ENCODE measurements at regions not wholly inside any gene's neighbourhood (a gene's known extent, or its start where the extent isn't known, plus 50 kb on each side); places are given as distances from the start of the nearest gene placed in this dataset.

GRCh38 chr2:8534729-8535468 lies 147.0 kb upstream of the ID2 start:
- Histone ChIP-seq H3K27me3 (ENCODE audit: control insufficient read depth in 2 of 2, insufficient read depth in 2 of 2, low read length in 2 of 2) (no peaks in the 10 kb centered on the region), H3K9me3 (replicated peaks; ENCODE audit: control insufficient read depth, insufficient read depth, low read depth, low read length) (peaks cover 11% of the 10 kb centered on the region; the same call in 1 of the 2 replicates), H3K4me1 (replicated peaks in 1 of 2; ENCODE audit: control insufficient read depth in 2 of 2, insufficient read depth in 2 of 2, low read length in 2 of 2) (peaks cover 32 to 51% of the 10 kb centered on the region in 2 experiments), H3K4me2 (ENCODE audit: insufficient read depth, low read length) (no peak overlapping the region; the same call in 1 of the 2 replicates), H4K20me1 (replicated peaks; ENCODE audit: control insufficient read depth, insufficient read depth, low read length) (no peaks in the 10 kb centered on the region), H3K9ac (ENCODE audit: insufficient read depth in 1 of 2, low read depth in 2 of 2, low read length in 2 of 2) (peak overlapping the region in 1 of 2 experiments; percentile 82; a peak in 2 of 4 replicates), H3K79me2 (ENCODE audit: control insufficient read depth, insufficient read depth, low read length) (no peaks in the 10 kb centered on the region), H2AFZ (ENCODE audit: low read depth, low read length) (peak overlapping the region; percentile 77; the same call in 1 of the 2 replicates), H3K4me3 (no peak overlapping the region), H3K9me1 (ENCODE audit: control insufficient read depth, insufficient read depth, low read length) (no peaks in the 10 kb centered on the region), H3K36me3 (ENCODE audit: control insufficient read depth, insufficient read depth, low read length) (no peaks in the 10 kb centered on the region), H3K27ac (ENCODE audit: extremely low read depth, low read depth, low read length) (no peak overlapping the region)
- no TSS peak for BruUV-seq (replicated peaks)
- POLR2A ChIA-PET = interaction anchor here (0.7 kb wide), 1 partner anchor 8 kb away, joined by 3 read pairs; no protein-coding TSS in a partner anchor
- ATAC-seq = peak; percentile 57
- WGBS (ENCODE audit: insufficient coverage, low coverage, missing lambda C conversion rate) = 38% methylated on average over 11 of the region's 15 CpGs
- CTCF ChIA-PET (ENCODE audit: low intra/inter-chr PET ratio) = no interaction called here
- peak; percentile 44 for FAIRE-seq
- intact Hi-C loops (cut with micrococcal nuclease) = no loop called here
- peak; percentile 31 to 49 (median 42) for DNase-seq (ENCODE audit: extremely low read depth in 1 of 4, low spot score in 3 of 4)
- in situ Hi-C loops (cut with MboI) = no loop called here
- peak; percentile 74; the same call in 1 of the 2 replicates for TF ChIP-seq CEBPG (CRISPR knock-in tag; IDR thresholded peaks at IDR 0.05)
- TF ChIP-seq CEBPG (tag; conservative IDR thresholded peaks at IDR 0.05 in 1 of 2, IDR thresholded peaks at IDR 0.05 in 1 of 2) = peak in 1 of 2 experiments; percentile 42; a peak in 1 of 4 replicates
- no peak for TF ChIP-seq FOXM1 (IDR thresholded peaks at IDR 0.05; ENCODE audit: low read depth)
- no peak for TF ChIP-seq FOXM1 (CRISPR knock-in tag; IDR thresholded peaks at IDR 0.05; ENCODE audit: low read depth)
- TF ChIP-seq ADNP (tag; IDR thresholded peaks at IDR 0.05) = no peak
- TF ChIP-seq HIVEP1 (CRISPR knock-in tag; IDR thresholded peaks at IDR 0.05) = no peak
- TF ChIP-seq SMAD1 (IDR thresholded peaks at IDR 0.05; ENCODE audit: low read depth, low read length, partially characterized antibody) = no peak
- 0 out of 2 replicates have a peak, but pooled peaks have one; percentile 29 for TF ChIP-seq ZNF766 (CRISPR knock-in tag; conservative IDR thresholded peaks at IDR 0.05)
- no peak for TF ChIP-seq ZNF707 (CRISPR knock-in tag; conservative IDR thresholded peaks at IDR 0.05)
- peak; percentile 16; the same call in 1 of the 2 replicates for TF ChIP-seq CBFA2T3 (IDR thresholded peaks at IDR 0.05)
- TF ChIP-seq HNRNPLL (IDR thresholded peaks at IDR 0.05; ENCODE audit: low read depth, low read length, poor library complexity, severe bottlenecking) = no peak
- no peak for TF ChIP-seq POLR3G (IDR thresholded peaks at IDR 0.05; ENCODE audit: extremely low read depth, insufficient read length, insufficient replicate concordance)
- peak; percentile 55 for TF ChIP-seq EGR1 (conservative IDR thresholded peaks at IDR 0.05)
- TF ChIP-seq NONO (IDR thresholded peaks at IDR 0.05; ENCODE audit: low read depth in 2 of 2, low read length in 1 of 2) = no peak
- TF ChIP-seq HEY1 (CRISPR knock-in tag; IDR thresholded peaks at IDR 0.05; ENCODE audit: borderline replicate concordance) = no peak
- 0 out of 2 replicates have a peak, but pooled peaks have one; percentile 24 for TF ChIP-seq ZNF511 (CRISPR knock-in tag; IDR thresholded peaks at IDR 0.05)
- no peak for TF ChIP-seq ARNT (IDR thresholded peaks at IDR 0.05)
- TF ChIP-seq ZNF24 (IDR thresholded peaks at IDR 0.05) = no peak
- TF ChIP-seq DMBX1 (CRISPR knock-in tag; IDR thresholded peaks at IDR 0.05; ENCODE audit: borderline replicate concordance) = no peak
- peak; percentile 41; the same call in 1 of the 2 replicates for TF ChIP-seq VEZF1 (CRISPR knock-in tag; IDR thresholded peaks at IDR 0.05)
- TF ChIP-seq SMARCA5 (IDR thresholded peaks at IDR 0.05) = no peak
- TF ChIP-seq RAD21 (CRISPR knock-in tag; conservative IDR thresholded peaks at IDR 0.05 in 1 of 2, IDR thresholded peaks at IDR 0.05 in 1 of 2) = no peak

Measured in K562 (cell line).